Astrocyte (in vitro differentiated cells and primary cell): ENCODE measurements at regions not wholly inside any gene's neighbourhood (a gene's known extent, or its start where the extent isn't known, plus 50 kb on each side); places are given as distances from the start of the nearest gene placed in this dataset.

Source experiments
- EZH2 ChIP-seq: IDR thresholded peaks from 2 replicates; pipeline ENCODE4 v1.6.1; 2012; ENCODE audit warnings: mild to moderate bottlenecking, low read length, inconsistent platforms; ENCODE audit not compliant: insufficient read depth
- TF ChIP-seq, protein P1 (sequence below): IDR thresholded peaks from 2 replicates; pipeline ENCODE4 v1.5.1; 2011; ENCODE audit warnings: low read depth, mild to moderate bottlenecking, inconsistent platforms, low read length, moderate library complexity; ENCODE audit not compliant: insufficient read depth

DNA sequence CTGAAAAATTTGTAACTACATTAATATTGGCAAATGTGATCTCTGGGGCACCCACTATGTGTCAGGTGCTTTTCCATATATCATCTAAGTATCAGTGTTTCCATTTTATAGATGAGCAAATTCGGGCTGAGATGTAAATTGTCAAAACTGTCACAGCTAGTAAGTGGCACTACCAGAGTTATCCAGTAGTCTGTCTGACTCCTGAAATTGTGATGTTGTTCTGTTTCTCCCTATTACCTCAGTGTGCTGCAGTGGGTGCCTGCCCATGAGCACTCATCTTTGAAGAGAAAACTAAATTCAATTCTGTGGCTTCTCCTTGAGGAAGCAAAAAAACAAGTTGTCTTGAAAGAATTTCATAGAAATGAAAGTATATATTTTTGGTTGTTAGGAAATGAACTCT, 467.4 kb upstream of the FANCL start:
- TF ChIP-seq, protein P1, sequence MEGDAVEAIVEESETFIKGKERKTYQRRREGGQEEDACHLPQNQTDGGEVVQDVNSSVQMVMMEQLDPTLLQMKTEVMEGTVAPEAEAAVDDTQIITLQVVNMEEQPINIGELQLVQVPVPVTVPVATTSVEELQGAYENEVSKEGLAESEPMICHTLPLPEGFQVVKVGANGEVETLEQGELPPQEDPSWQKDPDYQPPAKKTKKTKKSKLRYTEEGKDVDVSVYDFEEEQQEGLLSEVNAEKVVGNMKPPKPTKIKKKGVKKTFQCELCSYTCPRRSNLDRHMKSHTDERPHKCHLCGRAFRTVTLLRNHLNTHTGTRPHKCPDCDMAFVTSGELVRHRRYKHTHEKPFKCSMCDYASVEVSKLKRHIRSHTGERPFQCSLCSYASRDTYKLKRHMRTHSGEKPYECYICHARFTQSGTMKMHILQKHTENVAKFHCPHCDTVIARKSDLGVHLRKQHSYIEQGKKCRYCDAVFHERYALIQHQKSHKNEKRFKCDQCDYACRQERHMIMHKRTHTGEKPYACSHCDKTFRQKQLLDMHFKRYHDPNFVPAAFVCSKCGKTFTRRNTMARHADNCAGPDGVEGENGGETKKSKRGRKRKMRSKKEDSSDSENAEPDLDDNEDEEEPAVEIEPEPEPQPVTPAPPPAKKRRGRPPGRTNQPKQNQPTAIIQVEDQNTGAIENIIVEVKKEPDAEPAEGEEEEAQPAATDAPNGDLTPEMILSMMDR: no peak
- TF ChIP-seq EZH2: no peak
